COLO668 (cell line): ENCODE measurements at regions not wholly inside any gene's neighbourhood (a gene's known extent, or its start where the extent isn't known, plus 50 kb on each side); places are given as distances from the start of the nearest gene placed in this dataset.

Source experiments
- DNase-seq: peaks from one replicate; lab custom pipeline; 2025; ENCODE audit not compliant: unreplicated experiment; lab: John Stamatoyannopoulos, UW

- no peak for DNase-seq
These were observed 104.9 kb downstream of the MTNR1B start for GRCh38 chr11:93074352-93074751.

GRCh38 chr11:93075782-93076181 is 106.3 kb downstream of the MTNR1B start:
- no peak for DNase-seq

GRCh38 chr11:93080146-93080759 is 110.8 kb downstream of the MTNR1B start:
- peak; percentile 10 for DNase-seq

- DNase-seq, result no peak
These were observed 112.2 kb downstream of the MTNR1B start for GRCh38 chr11:93081694-93082093.

GRCh38 chr11:93082900-93083299 is 113.4 kb downstream of the MTNR1B start:
- DNase-seq, result no peak

- no peak for DNase-seq
These were observed 112.9 kb downstream of the SLC36A4 start for GRCh38 chr11:93084727-93085505.

GRCh38 chr11:93089474-93090102 is 108.2 kb downstream of the SLC36A4 start:
- no peak for DNase-seq
